ENCODE measurements at regions not wholly inside any gene's neighbourhood (a gene's known extent, or its start where the extent isn't known, plus 50 kb on each side); places are given as distances from the start of the nearest gene placed in this dataset.

GRCh38 chr10:117424883-117425649 is 49.8 kb upstream of the PDZD8 start:
- DNase-seq: peak; percentile 41
